GDM1 (cell line): ENCODE measurements at regions not wholly inside any gene's neighbourhood (a gene's known extent, or its start where the extent isn't known, plus 50 kb on each side); places are given as distances from the start of the nearest gene placed in this dataset.

Experiments used
- DNase-seq: peaks from one replicate; lab custom pipeline; 2025; lab: John Stamatoyannopoulos, UW

DNA sequence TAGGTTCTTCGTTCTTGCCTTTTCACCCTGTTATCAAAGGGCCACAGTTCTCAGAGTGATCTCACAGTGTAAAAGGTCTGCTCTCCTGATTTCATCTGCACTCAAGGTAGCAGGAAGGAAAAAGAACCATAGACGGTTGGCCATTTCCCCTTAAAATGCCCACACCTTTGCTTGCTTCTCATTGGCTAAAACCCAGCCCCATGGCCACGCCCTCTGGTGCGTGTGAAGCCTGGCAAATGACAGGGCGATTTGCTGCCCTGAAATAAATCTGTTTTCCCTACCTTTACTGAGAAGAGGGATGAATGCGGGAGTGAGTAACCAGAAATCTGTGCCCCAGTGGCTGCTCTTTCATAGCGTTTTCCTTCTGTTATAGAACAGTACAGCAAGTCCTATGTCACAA, 269.3 kb downstream of the POU4F1 start:
- DNase-seq: no peak

GRCh38 chr13:78326633-78327032, 276.7 kb downstream of the POU4F1 start:
- DNase-seq: no peak

- DNase-seq: no peak
Observed at GRCh38 chr13:78325585-78325984, 277.8 kb downstream of the POU4F1 start.

- DNase-seq: no peak
Observed at GRCh38 chr13:78323848-78324247, 279.5 kb downstream of the POU4F1 start.

- no peak for DNase-seq
Observed at GRCh38 chr13:78323040-78323439, 280.3 kb downstream of the POU4F1 start.

- no peak for DNase-seq
Observed at GRCh38 chr13:78319101-78319627, 284.2 kb downstream of the POU4F1 start.

DNA sequence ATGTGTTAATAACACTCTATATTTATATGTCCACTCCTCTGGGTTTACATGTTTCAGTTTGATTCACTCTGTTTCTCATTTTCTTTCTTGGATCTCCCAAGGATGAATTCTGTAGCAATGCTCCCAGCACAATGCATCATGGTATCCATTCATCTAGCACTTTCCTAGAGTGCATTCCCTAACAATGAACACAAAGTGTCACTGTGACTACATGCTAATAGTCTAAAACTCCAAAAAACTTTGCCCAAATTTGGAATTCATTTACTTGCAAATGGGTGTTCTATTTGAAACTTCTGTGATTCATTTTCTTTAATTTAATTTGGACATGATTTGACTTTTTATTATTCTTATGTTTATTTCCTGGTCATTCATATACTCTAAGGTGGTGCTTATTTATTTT, 286.3 kb downstream of the POU4F1 start:
- no peak for DNase-seq

GRCh38 chr13:78309497-78310180, 293.7 kb downstream of the POU4F1 start:
- DNase-seq: no peak

DNA sequence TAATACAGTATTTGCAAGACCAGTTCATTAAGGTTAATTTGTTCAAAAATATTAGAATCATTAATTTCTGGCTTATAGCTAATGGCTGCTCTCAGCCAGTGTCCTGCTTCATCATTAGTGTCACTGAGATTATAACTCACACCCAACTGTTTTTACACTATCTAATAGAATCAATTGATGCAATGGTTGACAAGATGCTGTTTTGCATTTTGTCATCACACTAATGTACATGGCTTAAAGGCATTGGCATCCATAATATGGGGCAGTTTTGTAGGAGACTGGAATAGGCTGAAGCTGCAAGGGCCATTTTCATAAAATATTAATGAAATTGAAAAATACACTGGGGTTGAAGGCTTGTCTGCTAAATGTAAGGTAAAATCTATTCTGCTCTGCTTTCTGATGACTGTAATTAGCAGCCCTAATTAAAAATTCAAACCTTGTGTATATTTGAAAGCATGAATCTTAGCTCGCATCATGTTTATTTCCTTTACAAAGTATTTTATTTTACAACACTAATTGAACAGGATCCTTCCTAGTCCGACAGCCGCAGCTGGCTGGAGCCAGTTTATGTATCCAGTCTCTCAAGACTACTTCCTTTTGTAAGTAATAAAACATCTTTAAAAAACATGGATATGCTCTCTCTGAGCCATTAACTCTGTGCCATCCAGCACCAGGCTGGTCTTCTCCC, 296.7 kb downstream of the POU4F1 start:
- DNase-seq: no peak

- DNase-seq: no peak
Observed at GRCh38 chr13:78305171-78305570, 298.2 kb downstream of the POU4F1 start.

DNA sequence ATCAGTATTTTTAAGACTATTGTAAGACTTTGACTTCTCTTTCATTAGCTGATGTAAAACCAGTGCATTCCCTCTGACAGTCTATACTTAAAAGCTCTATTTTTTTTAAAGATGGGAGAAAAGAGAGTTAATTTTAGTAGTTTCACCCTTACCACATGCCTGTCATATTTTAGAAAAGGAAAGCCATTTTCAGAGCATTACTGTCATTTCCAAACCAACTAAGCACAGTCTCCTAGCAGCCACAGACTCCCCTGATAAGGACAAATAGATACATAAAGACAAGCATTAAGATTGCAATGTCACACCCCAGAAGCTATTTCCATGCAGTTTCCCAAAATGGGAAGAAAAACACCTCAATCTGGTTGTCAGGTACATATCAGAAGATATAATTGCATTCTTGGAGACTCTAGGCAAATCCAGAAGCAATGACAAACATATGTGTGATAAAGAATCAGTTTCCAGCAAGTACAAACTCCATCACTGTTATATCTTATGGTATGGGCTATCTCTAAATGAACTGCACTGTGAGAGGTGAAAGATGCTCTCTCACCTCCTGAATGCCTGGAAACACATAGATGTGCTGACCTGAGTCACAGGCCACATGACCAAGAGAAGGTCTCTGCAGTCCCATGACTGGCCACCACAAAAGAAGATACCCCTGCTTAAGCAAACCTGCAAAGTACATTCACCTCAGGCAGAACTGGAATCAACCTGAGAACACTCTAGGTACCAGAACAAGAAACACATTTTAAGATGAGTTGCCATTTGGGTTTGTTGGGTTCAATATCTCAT, 303.3 kb downstream of the POU4F1 start:
- DNase-seq: no peak

- DNase-seq: no peak
Observed at GRCh38 chr13:78298657-78299056, 304.7 kb downstream of the POU4F1 start.

- no peak for DNase-seq
Observed at GRCh38 chr13:78286748-78287147, 316.6 kb downstream of the POU4F1 start.

DNA sequence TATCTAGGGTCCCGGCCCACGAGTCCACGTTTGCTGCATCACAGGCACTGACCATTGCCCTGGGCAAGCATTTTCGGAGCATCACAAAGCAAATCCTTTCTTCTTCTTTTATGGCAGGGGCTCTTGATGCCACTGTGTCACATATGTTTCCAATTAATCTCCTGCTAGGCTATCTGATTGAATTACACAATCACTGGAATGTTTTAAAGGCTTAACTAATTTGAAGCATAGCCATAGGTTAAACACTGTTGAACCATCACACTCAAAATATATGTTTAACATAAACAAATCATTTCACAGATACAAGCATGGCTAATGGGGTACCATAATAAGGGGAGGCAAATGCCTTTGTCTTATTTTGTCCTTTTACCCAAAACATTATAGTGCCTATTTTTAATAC, 338.3 kb downstream of the POU4F1 start:
- DNase-seq: no peak

- DNase-seq: no peak
Observed at GRCh38 chr13:78258304-78258703, 339.7 kb upstream of the EDNRB start.

DNA sequence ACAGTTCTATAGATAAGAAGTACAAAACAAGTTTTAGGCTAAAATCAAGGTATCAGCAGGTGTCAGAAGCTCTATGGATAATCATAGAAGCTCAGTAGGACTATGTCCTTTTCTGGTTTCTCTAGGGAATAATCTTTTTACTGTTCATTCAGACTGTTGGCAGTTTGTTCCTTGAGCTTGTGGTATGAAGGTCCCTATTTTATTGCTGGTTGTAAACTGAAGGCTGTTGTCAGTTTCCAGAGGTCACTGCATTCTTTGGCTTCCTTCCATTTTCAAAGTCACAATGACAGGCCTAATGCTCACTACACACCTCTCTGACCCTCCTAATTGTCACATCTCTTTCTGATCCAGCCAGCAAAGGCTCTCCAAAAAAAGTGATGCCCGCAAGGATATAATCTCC, 337.9 kb upstream of the EDNRB start:
- no peak for DNase-seq

GRCh38 chr13:78254113-78254512, 335.5 kb upstream of the EDNRB start:
- no peak for DNase-seq

DNA sequence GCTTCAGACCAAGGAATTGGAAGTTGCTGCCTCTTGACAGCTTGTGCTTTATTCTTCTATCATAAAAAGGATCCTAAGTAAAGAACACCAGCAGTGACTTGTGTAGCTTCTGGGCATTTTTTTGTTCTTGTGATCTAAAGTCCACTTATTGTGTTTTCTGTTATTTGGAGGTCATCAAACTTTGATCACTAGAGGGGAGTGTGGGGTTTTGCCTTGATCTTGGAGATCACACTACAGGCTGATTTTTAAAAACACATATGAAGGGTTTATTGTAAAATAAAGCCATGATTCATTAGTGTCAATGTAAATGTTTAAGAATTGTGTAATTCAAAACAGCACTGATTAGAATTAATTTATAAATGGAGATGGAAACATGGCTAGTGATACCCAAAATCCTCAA, 328.7 kb upstream of the EDNRB start:
- DNase-seq: no peak

- peak; percentile 27 for DNase-seq
Observed at GRCh38 chr13:78241278-78241919, 322.8 kb upstream of the EDNRB start.

GRCh38 chr13:78239714-78240113, 321.1 kb upstream of the EDNRB start:
- DNase-seq: no peak

DNA sequence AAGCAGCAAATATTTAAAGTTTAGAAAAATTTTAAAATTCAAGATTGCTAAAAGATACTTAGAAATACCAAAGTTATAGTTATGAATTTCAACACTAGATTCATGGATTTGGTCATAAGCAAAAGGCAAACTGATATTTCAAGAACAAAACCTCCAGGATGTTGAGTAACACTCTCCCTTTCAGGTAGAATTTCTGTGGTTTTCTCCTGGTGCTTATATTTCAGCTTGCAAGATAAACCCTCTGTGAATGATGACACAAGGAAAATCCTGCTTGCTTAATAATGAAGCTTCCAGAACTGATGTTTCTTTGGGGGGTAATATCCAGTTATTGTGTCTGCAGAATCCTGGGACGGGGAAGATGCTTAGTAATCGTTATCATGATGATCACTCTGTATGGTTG, 320.3 kb upstream of the EDNRB start:
- no peak for DNase-seq

DNA sequence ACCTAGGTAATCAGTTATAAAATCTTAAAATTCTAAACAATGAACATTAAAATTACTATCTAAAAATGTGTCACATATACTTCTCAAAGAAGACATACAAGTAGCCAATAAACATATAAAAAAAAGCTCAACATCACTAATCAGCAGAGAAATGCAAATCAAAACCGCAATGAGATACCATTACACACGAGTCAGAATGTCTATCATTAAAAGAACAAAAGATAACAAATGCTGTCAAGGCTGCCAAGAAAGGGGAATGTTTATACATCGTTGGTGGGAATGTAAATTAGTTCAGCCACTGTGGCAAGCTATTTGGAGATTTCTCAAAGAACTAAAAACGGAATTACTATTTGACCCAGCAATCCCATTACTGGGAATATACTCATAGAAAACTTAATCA, 310.3 kb upstream of the EDNRB start:
- DNase-seq: no peak
